K562 (cell line): ENCODE measurements at regions not wholly inside any gene's neighbourhood (a gene's known extent, or its start where the extent isn't known, plus 50 kb on each side); places are given as distances from the start of the nearest gene placed in this dataset. TPM values are rescaled to one million over a fixed set of nuclear protein-coding genes. Genes with fewer than 3 reads are reported as not detected.

Source experiments
- microRNA-seq: library from miRNA; unstranded; fragments of <30 nt; microRNA quantifications from one replicate; pipeline ENCODE4, GENCODE V29; 2018; ENCODE audit warnings: borderline microRNAs expressed
- small RNA-seq: library from RNA; depleted of rRNA; stranded (forward); fragments of <200 nt; gene quantifications from one replicate; pipeline ENCODE3, GENCODE V24; 2014

Small RNA genes lying in the stretch of these regions (microRNA-seq; reads per million reads assigned to microRNA genes)
- not detected for gene MIR4507
- gene MIR4537: not detected
- gene MIR4538: not detected
- not detected for gene MIR4539
- gene MIR5195: not detected
- not detected for gene MIR8071-1
- gene MIR8071-2: not detected

Small RNA genes lying in the stretch of these regions (small RNA-seq; reads per million reads assigned to genes)
- gene AC244452.1 (not detected), gene IGHD1-1 (not detected), gene IGHD1-14 (not detected), gene IGHD1-20 (not detected), gene IGHD1-26 (not detected), gene IGHD1-7 (not detected), gene IGHD2-15 (not detected), gene IGHD2-2 (not detected), gene IGHD2-21 (not detected), gene IGHD2-8 (not detected), gene IGHD3-10 (not detected), gene IGHD3-16 (not detected), gene IGHD3-22 (not detected), gene IGHD3-3 (not detected), gene IGHD3-9 (not detected), gene IGHD4-11 (not detected), gene IGHD4-17 (not detected), gene IGHD4-23 (not detected), gene IGHD4-4 (not detected), gene IGHD5-12 (not detected), gene IGHD5-18 (not detected), gene IGHD5-24 (not detected), gene IGHD5-5 (not detected), gene IGHD6-13 (not detected), gene IGHD6-19 (not detected), gene IGHD6-25 (not detected), gene IGHD6-6 (not detected), gene IGHD7-27 (not detected), gene IGHJ1 (not detected), gene IGHJ1P (not detected), gene IGHJ2 (not detected), gene IGHJ2P (not detected), gene IGHJ3 (not detected), gene IGHJ3P (not detected), gene IGHJ4 (not detected), gene IGHJ5 (not detected), gene IGHJ6 (not detected), gene IGHV1-12 (not detected), gene IGHV1-14 (not detected), gene IGHV3-19 (not detected), gene IGHV3-57 (not detected), gene IGHV3-76 (not detected), gene IGHV5-78 (not detected), gene IGHV7-40 (not detected), gene IGHVII-1-1 (not detected), gene IGHVII-15-1 (not detected), gene IGHVII-22-1 (not detected), gene IGHVII-28-1 (not detected), gene IGHVII-33-1 (not detected), gene IGHVII-40-1 (not detected), gene IGHVII-44-2 (not detected), gene IGHVII-46-1 (not detected), gene IGHVII-49-1 (not detected), gene IGHVII-51-2 (not detected), gene IGHVII-53-1 (not detected), gene IGHVII-60-1 (not detected), gene IGHVII-62-1 (not detected), gene IGHVII-67-1 (not detected), gene IGHVII-74-1 (not detected), gene IGHVII-78-1 (not detected), gene IGHVIII-11-1 (not detected), gene IGHVIII-13-1 (not detected), gene IGHVIII-2-1 (not detected), gene IGHVIII-22-2 (not detected), gene IGHVIII-25-1 (not detected), gene IGHVIII-26-1 (not detected), gene IGHVIII-38-1 (not detected), gene IGHVIII-5-1 (not detected), gene IGHVIII-5-2 (not detected), gene IGHVIII-67-2 (not detected), gene IGHVIII-67-3 (not detected), gene IGHVIII-67-4 (not detected), gene IGHVIII-76-1 (not detected), gene IGHVIII-82 (not detected), gene MIR4507 (not detected), gene MIR4537 (not detected), gene MIR4538 (not detected), gene MIR4539 (not detected), gene MIR5195 (not detected), gene MIR8071-1 (not detected), gene MIR8071-2 (not detected), gene RNA5SP389 (not detected)
